NCI-H2196 (cell line): ENCODE measurements at regions not wholly inside any gene's neighbourhood (a gene's known extent, or its start where the extent isn't known, plus 50 kb on each side); places are given as distances from the start of the nearest gene placed in this dataset.
"Not testable (repeated sequence)": the region's sequence is repeated elsewhere in the genome, so short reads cannot be mapped to it uniquely, and the experiment has no call there.

Source experiments
- DNase-seq: peaks from one replicate; lab custom pipeline; 2025; ENCODE audit not compliant: unreplicated experiment; lab: John Stamatoyannopoulos, UW

- no peak for DNase-seq
Measured at GRCh38 chr17:34474706-34475105, 104.7 kb upstream of the TMEM132E start.

GRCh38 chr17:34472363-34472762 lies 107.0 kb upstream of the TMEM132E start:
- DNase-seq = no peak

GRCh38 chr17:34471278-34471677 lies 108.1 kb upstream of the TMEM132E start:
- DNase-seq = not testable (repeated sequence)

- DNase-seq = no peak
Measured at GRCh38 chr17:34465789-34466188, 102.8 kb upstream of the CCL1 start.

- DNase-seq = no peak
Measured at GRCh38 chr17:34464812-34465211, 101.8 kb upstream of the CCL1 start.

GRCh38 chr17:34458266-34458665 lies 95.2 kb upstream of the CCL1 start:
- no peak for DNase-seq

GRCh38 chr17:34456121-34456520 lies 93.1 kb upstream of the CCL1 start:
- DNase-seq = no peak

- DNase-seq = no peak
Measured at GRCh38 chr17:34452769-34453168, 89.7 kb upstream of the CCL1 start.

- no peak for DNase-seq
Measured at GRCh38 chr17:34451313-34451712, 88.3 kb upstream of the CCL1 start.

GRCh38 chr17:34447406-34447805 lies 84.4 kb upstream of the CCL1 start:
- no peak for DNase-seq

GRCh38 chr17:34445101-34445500 lies 82.1 kb upstream of the CCL1 start:
- DNase-seq = no peak

- DNase-seq = no peak
Measured at GRCh38 chr17:34443619-34444469, 80.8 kb upstream of the CCL1 start.

GRCh38 chr17:34442387-34443111 lies 79.5 kb upstream of the CCL1 start:
- DNase-seq = no peak

- DNase-seq = no peak
Measured at GRCh38 chr17:34437188-34437587, 74.2 kb upstream of the CCL1 start.

GRCh38 chr17:34436607-34437006 lies 73.6 kb upstream of the CCL1 start:
- no peak for DNase-seq

- DNase-seq = no peak
Measured at GRCh38 chr17:34435182-34435928, 72.3 kb upstream of the CCL1 start.

- no peak for DNase-seq
Measured at GRCh38 chr17:34434052-34434451, 71.0 kb upstream of the CCL1 start.

GRCh38 chr17:34424814-34425491 lies 61.9 kb upstream of the CCL1 start:
- DNase-seq = no peak

- DNase-seq = no peak
Measured at GRCh38 chr17:34423978-34424813, 61.2 kb upstream of the CCL1 start.

- DNase-seq = not testable (repeated sequence)
Measured at GRCh38 chr17:34423315-34423714, 60.3 kb upstream of the CCL1 start.
